HG02623 (cell line): ENCODE measurements at regions not wholly inside any gene's neighbourhood (a gene's known extent, or its start where the extent isn't known, plus 50 kb on each side); places are given as distances from the start of the nearest gene placed in this dataset.
"Not testable (repeated sequence)": the region's sequence is repeated elsewhere in the genome, so short reads cannot be mapped to it uniquely, and the experiment has no call there.

ENCODE experiments used
- ATAC-seq: cut with Tn5 transposase; IDR thresholded peaks from one replicate; pipeline ENCODE4 v1.9.1; 2021; ENCODE audit warnings: moderate library complexity; ENCODE audit not compliant: unreplicated experiment

GRCh38 chrX:138875472-138875871, 164.0 kb upstream of the FGF13 start:
- ATAC-seq, result no peak

- no peak for ATAC-seq
Observed at GRCh38 chrX:138874271-138874935, 162.9 kb upstream of the FGF13 start.

DNA sequence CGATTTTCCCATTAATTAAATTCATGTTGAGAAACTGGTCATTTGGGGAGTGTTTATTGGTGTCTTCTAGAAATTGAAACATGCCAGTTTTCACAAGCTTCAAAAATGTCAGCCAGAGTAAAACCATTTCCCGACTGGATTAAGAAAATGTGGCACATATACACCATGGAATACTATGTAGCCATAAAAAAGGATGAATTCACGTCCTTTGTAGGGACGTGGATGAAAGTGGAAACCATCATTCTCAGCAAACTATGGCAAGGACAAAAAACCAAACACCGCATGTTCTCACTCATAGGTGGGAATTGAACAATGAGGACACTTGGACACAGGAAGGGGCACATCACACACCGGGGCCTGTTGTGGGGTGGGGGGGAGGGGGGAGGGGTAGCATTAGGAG, 162.1 kb upstream of the FGF13 start:
- ATAC-seq, result not testable (repeated sequence)

DNA sequence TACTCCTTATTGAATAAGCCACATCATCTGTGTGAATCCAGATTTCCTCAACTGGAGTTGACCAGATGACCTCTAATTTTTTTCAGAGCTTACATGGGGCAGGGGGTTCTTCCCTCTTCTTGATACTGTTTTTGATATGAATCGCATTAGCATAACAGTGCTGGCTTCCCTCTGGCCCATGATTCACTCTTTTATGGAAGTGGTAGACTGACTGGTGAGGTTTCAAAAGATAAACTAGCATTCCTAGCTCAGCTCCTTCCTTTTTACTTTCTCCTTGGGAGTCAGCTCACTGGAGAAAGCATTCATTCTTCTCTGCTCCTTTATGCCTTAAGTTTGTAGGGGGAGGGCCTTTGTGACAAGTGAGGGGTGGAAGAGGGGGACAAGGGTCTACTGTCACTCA, 161.0 kb upstream of the FGF13 start:
- ATAC-seq, result no peak

GRCh38 chrX:138871739-138872138, 160.2 kb upstream of the FGF13 start:
- no peak for ATAC-seq

DNA sequence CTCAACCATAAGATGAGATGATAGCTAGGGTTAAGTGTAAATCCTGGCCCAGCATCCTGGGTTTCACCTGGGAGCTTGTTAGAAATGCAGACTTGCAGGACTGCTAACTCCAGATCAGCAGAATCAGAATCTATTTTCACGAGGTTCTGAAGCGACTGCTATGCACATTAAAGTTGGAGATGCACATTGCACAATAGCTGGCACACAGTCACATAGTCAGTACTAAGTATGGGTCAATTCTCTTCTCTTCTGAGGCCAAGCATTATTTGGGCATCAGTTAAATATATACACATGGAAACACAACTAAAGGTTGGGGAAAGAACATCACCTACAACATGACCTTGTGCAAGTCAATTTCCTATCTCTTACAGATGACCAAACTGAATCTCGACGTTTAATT, 155.1 kb upstream of the FGF13 start:
- ATAC-seq, result no peak

- no peak for ATAC-seq
Observed at GRCh38 chrX:138865093-138865649, 153.7 kb upstream of the FGF13 start.

DNA sequence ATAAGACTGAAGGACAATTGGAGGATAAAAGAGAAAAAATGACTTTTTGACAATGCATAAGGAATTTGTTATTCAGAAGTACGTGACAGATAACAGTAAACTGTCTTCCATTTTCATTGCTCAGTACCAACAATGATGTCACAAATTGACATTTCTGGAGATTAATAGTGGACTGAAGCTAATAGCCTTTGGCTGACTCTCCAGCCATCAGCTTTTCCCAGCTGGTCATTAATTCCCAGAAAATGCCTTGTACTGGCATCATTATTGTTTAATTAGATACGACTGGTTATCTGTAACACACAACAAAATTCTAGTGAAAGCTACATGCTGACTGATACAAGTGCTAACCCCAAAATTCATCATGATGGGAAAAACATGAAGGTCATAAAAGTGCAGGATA, 147.9 kb upstream of the FGF13 start:
- no peak for ATAC-seq

DNA sequence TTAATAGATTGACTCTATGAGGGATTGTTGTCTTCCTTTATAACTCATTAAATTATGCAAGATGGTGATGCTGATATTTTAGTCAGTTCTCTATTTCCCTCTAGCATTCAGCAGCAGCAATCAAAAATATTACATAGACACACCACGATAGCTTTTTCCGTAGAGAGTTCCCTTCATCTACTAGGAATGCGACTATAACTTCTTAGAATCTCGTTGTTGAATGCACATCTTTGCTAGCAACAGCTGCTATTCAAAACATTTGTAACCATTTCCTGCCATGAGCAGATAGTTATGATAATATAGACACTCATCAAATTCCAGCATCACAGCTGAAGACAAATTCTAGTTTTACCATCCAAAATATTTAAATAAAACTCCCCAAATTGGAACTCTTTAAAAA, 147.4 kb upstream of the FGF13 start:
- no peak for ATAC-seq

DNA sequence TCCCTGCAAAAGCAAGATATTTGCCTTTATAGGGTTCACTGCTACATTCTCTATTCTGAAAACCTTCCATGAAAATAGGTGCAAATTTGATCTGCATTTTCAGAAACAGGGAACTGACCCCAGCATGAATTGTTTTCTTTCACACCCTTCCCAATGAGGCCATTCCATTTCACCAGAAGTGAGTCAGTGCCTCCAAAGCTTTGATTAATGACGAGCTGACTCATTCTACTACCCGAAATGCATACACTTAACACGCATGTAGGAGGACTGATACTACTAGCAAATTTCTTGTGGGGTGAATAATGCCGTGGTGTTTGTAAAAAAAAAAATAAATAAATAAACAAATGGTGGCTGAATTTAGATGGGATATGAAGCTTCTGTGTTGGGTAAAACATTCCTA, 146.9 kb upstream of the FGF13 start:
- no peak for ATAC-seq

GRCh38 chrX:138856881-138857604, 145.5 kb upstream of the FGF13 start:
- no peak for ATAC-seq

- no peak for ATAC-seq
Observed at GRCh38 chrX:138853936-138854335, 142.4 kb upstream of the FGF13 start.

GRCh38 chrX:138849521-138849920, 138.0 kb upstream of the FGF13 start:
- ATAC-seq, result no peak

GRCh38 chrX:138847930-138848329, 136.4 kb upstream of the FGF13 start:
- ATAC-seq, result no peak

DNA sequence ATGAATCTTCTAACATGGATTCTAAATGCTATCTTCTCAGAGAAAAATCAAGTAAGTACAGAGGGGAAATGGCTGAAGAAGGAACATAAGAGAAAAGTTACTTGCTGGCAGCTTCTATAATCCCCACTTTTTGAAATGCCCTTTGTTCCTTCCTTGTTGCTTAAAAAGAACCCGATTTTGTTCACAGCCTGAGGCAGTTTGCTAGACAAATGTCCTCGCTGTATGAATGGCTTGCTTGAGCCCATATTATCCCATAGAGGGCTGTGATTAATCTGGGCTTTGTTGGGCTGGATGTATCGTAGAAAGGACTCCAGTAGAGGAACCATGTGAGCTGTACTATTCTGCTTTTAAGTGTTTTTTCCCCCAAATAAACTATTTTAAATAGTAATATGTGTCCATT, 134.3 kb upstream of the FGF13 start:
- no peak for ATAC-seq

GRCh38 chrX:138807400-138807799, 95.9 kb upstream of the FGF13 start:
- ATAC-seq, result not testable (repeated sequence)

DNA sequence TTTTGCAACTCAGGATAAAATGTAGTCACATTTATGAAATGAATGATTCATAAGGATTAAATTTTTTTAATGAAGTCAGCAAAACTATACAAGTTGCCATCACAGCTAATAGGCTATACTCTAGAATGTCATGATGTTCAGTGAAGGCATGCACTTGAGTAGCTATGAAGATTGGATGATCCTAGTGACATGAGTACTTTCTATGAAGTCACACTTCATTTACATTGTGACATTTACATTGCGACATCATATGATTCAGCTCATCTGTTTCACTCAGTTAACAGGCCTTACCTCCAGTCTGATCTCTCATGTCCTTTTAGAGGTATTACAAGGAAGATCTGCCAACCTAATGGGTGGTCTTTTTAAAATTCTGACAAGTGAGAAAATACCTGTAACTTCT, 82.7 kb upstream of the FGF13 start:
- no peak for ATAC-seq

GRCh38 chrX:138791551-138791950, 80.0 kb upstream of the FGF13 start:
- no peak for ATAC-seq

GRCh38 chrX:138788771-138789170, 77.3 kb upstream of the FGF13 start:
- ATAC-seq, result no peak

DNA sequence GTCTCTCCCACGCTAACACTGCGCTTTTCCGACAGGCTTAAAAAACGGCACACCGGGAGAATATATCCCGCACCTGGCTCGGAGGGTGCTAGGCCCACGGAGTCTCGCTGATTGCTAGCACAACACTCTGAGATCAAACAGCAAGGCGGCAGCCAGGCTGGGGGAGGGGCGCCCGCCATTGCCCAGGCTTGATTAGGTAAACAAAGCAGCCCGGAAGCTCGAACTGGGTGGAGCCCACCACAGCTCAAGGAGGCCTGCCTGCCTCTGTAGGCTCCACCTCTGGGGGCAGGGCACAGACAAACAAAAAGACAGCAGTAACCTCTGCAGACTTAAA, 67.0 kb upstream of the FGF13 start:
- ATAC-seq, result not testable (repeated sequence)

DNA sequence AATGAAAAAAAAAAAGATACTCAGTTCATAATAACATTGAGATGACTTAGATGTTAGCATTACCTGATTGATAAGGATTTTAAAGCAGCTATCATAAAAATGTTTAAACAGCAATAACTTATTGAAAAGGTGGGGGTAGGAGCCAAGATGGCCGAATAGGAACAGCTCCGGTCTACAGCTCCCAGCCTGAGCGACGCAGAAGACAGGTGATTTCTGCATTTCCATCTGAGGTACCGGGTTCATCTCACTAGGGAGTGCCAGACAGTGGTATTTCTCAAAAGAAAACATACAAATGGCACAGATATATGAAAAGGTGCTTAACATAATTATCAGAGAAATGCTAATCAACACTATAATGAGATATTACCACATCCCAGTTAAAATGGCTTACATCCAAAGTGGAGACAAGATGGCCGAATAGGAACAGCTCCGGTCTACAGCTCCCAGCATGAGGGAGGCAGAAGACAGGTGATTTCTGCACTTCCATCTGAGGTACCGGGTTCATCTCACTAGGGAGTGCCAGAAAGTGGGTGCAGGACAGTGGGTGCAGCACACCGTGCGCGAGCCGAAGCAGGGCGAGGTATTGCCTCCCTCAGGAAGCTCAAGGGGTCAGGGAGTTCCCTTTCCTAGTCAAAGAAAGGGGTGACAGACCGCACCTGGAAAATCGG, 66.5 kb upstream of the FGF13 start:
- not testable (repeated sequence) for ATAC-seq

GRCh38 chrX:138777230-138777629, 65.7 kb upstream of the FGF13 start:
- no peak for ATAC-seq
